Anterior cingulate cortex (tissue), 58 donors: ENCODE measurements at regions not wholly inside any gene's neighbourhood (a gene's known extent, or its start where the extent isn't known, plus 50 kb on each side); places are given as distances from the start of the nearest gene placed in this dataset.
A peak's percentile ranks its signal among the peaks of the same experiment; 100 is the strongest.

Experiments used
- DNase-seq, 58 donors: peaks; one replicate each; lab custom pipeline; 2025; lab: John Stamatoyannopoulos, UW

DNA sequence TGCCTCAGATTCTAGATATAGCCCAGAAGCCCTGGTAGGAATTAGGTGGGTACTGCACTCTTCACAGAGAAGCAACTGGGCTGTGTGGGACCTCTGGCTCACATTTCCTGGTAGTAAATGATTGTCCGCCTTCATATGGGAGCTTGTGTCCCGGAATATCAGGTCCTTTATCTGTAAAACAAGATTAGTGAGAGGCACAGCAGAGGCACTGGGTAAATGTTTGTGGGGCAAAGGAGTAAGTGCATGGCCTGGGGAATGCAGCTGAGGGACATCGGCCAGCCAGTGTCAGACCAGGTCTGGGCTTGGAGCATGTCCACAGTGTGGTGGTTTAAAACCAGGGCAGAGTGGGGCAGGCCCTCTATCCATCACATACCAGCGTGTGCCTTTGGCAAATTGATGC lies 323.3 kb upstream of the ZMIZ1 start:
- no peak for DNase-seq

DNA sequence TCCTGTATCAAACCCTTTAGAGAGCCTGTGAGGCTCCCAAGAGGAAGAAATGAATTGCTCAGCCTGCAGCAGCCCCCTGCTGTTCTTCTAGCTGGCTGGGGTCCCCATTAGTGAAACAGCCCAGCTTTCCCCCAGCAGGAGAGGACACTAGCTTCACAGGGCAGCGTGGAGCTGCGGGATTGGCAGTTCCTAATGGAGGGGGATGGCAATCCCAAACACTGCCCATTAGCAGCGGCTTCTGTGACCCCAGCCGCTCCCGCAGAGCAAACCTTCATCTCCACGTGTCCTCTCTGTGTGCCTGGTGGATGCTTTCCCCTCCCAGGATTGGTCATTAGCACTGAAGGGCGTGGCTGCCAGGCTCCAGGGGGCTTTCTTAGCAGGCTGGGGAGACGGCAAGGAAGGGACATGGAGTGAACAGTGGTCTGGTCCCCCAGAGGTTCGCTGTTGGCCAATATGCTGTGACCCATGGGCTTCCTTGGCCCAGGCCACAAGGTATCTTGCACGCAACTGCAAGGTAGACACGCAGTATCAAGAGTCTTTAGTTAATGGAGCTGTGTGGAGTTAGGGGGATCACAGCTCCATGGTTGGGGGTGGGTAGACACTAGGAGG lies 322.5 kb upstream of the ZMIZ1 start:
- DNase-seq: no peak

DNA sequence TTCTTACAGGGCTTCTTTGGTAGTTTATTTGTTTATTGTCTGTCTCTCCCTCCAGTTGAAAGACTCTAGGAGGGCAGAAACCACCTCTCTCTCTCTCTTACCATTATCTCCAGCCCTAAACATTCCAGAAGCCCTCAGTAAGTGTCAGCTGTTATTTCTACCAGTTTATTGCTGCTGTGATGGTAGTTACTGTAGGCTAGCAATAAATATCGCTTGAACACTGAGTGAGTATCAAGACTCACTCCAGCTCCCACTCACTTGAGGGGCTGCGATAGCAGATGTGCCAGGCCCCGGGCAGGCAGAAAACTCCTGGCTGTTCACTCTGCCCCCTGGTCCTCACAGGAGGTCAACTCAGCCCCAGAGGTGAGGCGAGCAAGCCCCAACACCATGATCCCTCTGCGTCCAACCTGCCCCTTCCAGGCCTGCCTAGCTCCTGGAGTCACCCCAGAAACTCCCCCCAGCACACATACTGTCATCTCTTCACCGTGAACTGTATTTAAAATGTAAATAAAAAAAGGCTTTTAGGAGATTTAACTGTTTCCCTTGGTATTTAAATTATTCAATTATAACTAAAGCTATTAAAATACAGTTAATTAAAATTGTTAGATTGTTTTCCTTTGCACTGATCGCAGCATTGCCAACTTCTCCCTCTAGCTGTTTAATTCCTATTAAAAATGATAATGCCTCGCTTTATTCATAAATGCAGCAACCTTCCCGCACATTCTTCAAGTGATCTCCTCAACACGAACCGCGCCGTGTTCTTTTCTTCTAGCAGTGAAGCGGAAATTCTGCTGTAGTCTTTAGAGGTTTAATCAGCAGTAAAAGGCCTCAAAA lies 321.1 kb upstream of the ZMIZ1 start:
- no peak for DNase-seq

DNA sequence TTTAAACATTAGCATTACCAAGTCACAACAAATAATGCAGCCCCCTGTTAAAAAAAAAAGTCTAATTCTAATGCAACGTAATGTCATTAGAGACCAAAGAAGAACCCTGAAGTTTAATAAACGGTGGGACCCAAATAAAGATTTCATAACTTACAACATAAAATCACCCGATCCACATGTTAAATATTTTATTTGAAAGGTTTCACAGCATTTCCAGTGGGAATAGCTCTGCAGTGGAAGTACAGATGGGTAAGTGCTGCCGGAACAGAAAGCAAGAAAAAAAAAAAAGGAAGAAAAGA lies 320.6 kb upstream of the ZMIZ1 start:
- DNase-seq: no peak

DNA sequence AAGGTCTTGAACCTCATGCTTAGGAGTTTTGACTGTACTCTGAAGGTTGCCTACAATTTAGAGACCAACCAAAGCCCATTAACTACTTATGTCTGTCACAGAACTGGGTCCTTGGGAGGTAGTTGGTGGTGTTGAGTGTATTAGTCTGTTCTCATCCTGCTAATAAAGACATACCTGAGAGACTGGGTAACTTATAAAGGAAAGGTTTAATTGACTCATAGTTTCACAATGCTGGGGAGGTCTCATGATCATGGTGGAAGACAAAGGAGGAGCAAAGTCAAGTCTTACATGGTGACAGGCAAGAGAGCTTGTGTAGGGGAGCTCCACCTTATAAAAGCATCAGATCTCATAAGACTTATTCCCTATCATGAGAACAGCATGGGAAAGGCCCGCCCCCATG lies 319.6 kb upstream of the ZMIZ1 start:
- DNase-seq: no peak

DNA sequence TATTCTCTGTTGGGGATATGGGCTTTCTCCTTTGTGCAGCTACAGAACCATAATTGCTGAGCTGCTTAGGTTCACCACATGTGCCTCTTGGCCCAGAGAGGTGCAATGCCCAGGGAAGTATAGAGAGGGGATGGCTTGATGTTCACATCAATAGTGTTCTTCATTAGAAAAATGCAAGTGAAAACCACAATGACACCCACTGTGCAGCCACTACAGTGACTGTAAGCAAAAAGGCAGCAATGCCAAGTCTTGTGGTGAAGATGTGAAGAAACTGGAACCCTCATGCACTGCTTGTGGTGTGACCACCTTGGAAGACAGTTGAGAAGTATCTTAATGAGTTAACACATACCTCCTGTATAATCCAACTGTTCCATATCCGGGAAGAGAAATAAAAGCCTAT lies 318.9 kb upstream of the ZMIZ1 start:
- DNase-seq: no peak

DNA sequence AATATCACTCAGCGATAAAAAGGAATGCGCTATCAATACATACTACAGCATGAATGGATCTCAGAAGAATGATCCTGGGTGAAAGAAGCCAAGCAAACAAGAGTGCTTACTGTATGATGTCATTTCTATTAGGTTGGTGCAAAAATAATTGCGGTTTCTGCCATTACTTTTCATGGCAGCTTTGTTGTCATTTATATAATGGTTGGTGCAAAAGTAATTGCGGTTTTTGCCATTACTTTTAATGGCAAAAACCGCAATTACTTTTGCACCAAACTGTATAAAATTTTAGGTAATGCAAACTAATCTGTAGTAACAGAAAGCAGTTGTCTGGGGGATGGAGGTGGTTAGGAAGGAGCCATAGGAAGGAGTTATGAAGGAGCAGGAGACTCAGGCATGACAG lies 318.3 kb upstream of the ZMIZ1 start:
- DNase-seq: no peak

DNA sequence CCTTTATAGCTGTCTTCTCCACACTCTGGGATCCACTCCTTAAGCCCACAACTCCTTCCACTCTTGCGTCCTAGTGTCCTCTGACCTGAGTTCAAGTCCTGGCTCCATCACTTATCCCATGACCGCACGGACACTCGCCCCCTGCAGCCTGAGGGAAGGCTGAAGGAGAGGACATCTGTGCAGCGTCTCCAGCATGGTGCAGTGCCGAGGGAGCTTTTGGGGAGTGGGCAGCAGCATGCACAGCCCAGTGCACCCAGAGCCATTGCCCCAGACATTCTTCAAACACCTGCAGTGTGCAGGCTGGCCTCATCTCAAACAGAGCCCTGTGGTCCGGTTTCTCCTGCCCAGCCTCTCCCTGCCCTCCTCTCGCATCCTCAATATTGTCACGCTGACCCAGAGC lies 317.1 kb upstream of the ZMIZ1 start:
- DNase-seq: no peak

DNA sequence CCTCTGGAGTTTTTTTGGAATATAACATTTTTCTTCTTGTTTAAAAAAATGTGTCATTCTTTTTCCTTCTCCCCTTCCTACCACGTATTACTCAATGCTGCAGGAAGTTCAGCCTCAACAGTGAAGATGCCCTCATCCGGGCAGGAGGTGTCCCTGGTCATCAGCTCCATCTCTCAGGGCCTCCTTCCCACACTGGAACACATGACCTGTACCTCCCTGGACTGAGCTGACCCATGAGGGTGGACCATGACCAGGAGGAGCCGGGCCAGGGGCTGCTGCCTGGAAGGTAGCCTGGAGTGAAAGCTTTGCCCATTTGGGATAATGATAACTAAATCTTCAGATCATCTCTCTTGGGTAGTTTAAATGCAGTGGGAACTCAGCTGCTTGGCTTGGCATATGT lies 316.5 kb upstream of the ZMIZ1 start:
- no peak for DNase-seq

DNA sequence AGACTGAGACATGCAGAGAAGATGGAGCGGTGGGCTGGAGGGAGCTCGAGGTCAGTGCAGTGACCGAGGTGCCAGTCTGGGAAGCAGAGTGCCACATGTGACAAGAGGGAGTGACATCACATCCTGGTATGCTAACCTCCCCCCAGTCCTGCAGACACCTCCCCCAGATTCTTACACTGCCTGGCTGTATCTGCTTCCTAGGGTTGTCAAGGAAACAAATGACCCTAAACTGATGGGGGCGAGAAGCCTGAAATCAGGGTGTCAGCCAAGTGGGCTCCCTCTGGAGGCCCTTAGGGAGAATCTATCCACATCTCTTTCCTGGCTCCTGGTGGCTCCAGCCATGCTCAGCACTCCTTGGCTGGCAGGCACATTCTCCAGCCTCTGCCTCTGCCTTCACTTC lies 316.1 kb upstream of the ZMIZ1 start:
- no peak for DNase-seq

DNA sequence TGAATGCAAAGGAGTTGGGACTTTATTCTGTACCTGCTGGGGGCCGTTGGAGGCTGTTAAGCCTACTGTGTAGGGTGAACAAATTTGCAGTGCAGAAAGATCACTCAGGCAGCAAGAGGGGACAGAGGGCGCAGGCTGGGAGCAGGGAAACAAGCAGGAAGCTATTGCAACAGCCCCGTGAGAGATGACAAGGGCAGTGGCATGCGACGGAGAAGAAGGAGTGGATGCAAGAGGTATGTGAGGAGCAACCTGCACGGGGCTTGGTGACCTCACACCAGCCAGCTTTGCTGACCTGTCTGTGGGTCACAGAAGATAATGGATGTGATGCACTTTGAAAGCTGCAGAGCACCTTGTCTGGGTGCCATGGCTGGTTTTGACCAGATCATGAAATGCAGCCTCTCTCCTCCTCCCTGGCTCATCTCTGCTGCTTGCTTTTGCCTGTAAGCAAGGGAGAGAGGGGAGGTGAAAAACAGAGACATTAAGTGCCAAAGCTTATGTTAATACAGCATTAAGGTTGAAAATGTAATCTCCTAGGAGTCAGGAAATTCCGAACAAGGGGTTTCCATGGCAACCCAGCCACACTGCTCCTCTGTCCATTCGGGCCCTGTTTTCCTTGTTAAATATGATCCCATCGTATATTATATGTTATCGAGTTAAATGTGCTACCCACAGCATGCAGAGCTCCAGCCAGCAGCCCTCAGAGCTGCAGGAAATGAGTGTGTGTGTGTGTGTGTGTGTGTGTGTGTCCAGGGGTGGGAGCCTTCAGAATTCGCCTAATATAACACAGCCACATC lies 314.3 kb upstream of the ZMIZ1 start:
- DNase-seq: no peak

DNA sequence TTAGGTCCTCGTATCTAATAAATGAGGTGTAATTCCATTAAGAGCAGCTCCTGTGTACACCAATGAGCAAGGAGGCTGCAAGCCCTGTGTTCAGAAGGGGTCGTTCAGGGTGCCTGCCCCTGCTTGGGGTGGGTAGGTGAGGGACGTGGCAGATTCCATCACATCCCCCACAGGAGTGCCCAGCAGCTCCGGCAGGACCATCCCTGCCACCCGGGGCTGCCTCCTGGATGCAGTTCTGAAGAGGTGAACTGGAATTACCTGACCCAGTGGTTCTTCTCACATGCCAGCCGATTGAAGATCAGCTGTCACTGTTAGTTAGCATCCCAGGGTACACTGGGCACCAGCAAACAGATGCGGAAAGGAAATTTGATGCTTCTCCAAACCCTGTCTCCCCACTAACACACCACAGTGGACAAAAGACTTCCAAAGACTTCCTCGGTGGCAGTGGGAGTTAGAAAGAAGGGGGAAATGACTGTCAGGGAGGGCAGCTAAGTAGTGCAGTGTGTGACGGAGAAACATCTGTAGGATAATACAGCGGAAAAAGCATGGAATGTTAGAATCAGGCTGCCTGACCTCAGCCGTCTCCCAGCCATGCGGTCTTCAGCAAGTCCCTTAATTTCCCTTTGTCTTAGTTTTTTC lies 313.6 kb upstream of the ZMIZ1 start:
- DNase-seq: no peak

DNA sequence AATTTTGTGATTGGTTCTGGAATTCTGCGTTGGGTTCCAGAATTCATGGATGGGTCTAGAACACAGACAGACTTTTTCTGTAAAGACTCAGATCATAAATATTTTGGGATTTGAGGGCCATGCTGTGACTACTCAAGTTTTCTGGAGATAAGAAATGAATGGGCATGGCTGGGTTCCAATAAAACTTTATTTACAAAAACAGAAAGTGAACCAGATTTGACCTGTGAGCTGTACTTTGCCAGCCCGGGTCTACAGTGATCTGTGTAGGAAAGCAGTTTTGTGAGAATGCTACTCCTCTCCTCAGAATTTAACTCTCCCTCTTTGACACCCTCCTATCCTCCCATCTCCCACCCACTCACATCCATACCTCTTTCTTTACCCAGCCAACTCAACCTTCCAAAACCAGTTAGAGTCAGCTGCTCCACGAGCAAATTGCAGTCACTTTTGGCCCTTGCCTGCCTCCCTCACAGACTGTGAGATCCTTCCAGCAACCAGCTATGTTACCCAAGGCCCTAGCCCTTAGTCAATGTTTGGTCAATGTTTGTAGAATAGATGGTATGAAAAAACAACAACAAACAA lies 312.8 kb upstream of the ZMIZ1 start:
- DNase-seq: no peak

DNA sequence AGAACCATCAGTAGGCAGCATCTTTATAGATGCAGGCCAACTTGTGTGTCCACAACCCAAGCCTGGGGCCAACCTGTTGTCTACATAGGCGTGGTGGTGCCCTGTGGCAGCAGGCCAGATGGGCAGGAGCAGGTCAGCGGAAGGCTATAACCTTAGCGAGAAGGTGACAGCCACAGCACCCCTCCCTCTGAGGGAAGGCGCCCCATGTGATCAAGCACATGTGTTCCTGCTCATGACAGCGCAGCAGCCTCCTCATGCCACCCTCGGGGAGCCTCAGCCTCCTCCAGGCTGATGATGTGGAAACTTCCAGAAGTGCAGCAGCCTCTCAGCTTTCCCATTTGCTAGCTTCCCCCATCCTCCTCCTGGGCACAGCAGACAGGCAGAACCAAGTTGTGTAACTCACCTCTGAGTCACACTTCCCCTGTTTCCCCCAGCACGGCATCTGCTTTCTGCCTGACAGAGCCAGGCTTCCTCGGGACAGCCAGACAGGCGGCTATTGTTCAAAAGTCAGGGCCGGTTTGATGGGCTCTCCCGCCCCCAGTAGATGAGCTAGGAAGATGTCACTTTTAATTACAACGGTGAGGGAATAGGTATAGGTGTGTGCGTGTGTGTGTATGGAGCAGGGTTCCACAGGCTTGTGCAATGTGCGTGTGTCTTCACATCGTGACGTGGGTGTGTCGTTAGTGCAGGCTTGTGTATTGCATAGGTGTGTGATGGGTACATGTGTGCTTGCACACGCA lies 312.0 kb upstream of the ZMIZ1 start:
- peak in 52 of 58 donors; percentile 13 to 90 (median 59) for DNase-seq

DNA sequence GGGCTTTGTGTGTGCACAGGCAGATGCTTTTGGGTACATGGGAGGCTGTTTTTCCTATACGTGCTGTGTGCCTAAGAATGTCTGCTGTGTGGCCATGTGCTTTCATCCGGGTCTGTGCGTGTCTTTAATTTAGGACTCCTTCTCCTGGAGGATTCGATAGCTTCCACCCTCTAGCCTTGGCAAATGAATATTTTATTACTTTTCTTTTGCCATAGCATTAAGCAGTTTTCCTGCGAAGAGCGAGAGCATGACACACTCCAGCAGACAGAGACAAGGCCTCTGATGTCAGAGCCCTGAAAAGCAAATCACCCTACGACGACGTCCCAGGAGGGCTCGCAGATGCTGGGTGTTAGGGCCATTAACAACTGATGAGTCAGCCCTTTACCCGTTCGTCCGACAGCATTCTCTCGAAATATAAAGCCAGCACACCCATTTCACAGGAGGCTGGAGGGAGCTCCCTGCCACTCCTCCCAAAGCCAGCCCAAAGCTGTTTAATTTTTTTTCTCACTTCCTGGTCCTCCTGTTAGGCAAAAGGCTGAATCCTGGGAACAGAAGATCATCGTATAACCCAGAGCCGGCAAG lies 311.3 kb upstream of the ZMIZ1 start:
- DNase-seq: no peak

DNA sequence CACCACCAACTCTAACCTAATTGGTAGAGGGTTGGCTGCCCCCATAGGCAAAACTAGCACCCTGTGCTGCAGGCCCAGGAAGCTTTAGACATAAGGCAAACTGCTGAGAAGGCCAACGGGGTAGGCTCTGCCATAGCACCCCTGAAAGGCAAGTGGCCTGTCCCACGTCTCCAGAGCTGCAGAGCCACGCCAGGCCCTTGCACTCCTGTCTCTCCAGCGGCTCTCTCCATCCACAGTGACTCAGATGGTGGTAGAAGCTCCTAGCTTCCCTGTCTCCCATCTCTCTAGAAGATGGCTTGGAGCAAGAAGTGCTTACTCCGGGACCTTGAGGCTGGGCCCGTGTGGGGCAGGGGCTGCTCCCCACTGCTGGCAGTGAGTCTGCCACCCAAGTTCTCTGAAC lies 310.6 kb upstream of the ZMIZ1 start:
- DNase-seq: no peak

DNA sequence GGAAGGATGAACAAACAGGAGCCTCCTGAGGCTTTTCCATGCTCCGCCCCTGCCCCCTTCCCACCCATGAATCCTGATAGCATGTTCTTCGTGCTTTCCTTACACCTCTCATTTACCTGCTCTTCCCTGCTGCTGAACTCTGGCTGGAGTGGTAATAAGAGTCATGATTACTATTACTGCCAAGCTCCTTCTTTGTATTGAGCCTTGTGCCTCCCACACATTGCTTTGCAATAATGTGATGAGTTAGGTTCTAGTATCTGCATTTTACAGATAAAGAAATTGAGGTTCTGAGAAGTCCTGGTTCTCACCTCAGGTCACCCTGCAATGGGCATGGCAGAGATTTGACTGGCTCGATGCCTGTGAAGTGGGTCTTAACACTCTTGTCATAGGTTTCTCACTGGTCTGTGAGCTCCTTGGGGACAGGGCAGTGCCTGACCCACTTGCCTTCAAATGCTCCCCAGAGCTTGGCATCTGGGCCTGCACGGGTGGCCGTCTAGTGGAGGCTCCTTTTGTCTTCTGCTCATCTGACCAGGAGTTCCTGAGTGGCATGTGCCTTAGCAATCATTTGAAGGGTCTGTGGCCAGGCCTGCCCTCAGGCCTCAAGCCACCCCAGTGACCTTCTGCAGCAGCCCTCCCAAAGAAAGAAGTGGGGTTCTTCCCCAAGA lies 309.2 kb upstream of the ZMIZ1 start:
- no peak for DNase-seq

DNA sequence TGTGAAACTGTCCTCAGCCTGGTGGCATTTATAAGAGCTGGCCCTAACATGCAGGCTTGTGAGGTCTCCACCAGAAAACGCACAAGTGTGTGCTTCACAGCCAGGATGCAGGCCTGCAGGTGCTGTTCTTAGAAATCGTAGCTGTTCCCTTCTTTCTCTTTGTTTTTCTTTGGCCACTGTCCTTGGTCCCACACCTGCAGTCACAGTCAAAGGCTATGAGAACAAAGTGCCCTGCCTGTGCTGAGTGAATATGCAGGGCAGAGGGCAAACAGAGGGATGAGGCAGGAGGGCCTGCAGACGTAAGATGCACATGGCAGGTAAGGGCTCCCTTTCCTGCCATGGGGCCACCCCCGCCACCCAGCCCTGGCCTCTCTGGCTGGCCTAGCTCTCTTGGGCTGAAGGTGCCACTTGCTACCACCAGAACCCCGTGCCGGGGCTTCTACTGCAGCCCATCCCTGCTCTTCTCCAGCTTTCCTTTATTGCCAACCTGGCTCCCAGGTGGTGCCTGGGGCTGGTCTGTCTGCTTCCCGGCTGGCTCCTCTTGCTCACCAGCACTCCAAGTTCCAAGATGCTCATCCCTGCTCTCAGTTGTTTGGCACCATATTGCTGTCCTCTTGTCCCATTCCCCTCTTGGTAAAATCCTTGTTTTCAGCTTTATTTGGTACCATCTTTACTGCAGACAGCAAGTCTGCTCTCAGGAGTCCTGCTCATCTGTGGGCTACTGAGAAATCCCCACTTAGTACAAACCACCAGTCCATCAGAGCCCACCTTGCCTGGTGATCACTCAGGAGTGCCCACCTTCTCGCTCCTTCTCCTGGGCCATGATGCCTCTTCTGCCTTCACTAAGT lies 308.1 kb upstream of the ZMIZ1 start:
- no peak for DNase-seq
